ENCODE measurements at regions not wholly inside any gene's neighbourhood (a gene's known extent, or its start where the extent isn't known, plus 50 kb on each side); places are given as distances from the start of the nearest gene placed in this dataset.

DNA sequence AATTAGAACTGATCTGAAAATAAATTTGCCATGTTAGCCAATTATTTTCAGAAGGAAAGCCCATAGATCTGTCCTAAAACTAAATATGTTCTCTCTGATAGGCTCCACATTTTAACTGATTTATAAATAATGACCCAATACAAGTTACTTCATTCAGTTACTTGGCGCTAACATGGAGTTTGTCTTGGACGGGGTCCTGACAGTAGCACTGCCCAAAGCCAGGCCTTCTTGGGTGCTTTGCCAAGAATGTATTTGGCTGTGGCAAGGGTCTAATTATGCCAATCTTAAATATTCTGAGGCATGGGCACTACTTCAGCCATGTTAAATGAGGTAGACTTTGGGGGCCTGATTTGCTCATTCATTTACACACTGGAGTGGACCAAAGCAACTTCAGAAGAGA, 135.0 kb upstream of the PKDCC start:
- TF ChIP-seq, protein P1, sequence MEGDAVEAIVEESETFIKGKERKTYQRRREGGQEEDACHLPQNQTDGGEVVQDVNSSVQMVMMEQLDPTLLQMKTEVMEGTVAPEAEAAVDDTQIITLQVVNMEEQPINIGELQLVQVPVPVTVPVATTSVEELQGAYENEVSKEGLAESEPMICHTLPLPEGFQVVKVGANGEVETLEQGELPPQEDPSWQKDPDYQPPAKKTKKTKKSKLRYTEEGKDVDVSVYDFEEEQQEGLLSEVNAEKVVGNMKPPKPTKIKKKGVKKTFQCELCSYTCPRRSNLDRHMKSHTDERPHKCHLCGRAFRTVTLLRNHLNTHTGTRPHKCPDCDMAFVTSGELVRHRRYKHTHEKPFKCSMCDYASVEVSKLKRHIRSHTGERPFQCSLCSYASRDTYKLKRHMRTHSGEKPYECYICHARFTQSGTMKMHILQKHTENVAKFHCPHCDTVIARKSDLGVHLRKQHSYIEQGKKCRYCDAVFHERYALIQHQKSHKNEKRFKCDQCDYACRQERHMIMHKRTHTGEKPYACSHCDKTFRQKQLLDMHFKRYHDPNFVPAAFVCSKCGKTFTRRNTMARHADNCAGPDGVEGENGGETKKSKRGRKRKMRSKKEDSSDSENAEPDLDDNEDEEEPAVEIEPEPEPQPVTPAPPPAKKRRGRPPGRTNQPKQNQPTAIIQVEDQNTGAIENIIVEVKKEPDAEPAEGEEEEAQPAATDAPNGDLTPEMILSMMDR (conservative IDR thresholded peaks at IDR 0.05): no peak
- no peak for TF ChIP-seq ZFX (IDR thresholded peaks at IDR 0.05)
